ENCODE measurements at regions not wholly inside any gene's neighbourhood (a gene's known extent, or its start where the extent isn't known, plus 50 kb on each side); places are given as distances from the start of the nearest gene placed in this dataset.
"Not testable (repeated sequence)": the region's sequence is repeated elsewhere in the genome, so short reads cannot be mapped to it uniquely, and the experiment has no call there.

GRCh38 chr9:41075671-41076070 lies 52.8 kb downstream of the FOXD4L6 start:
- not testable (repeated sequence) for H3K4me3 ChIP-seq (replicated peaks; ENCODE audit: low read depth, low read length)

DNA sequence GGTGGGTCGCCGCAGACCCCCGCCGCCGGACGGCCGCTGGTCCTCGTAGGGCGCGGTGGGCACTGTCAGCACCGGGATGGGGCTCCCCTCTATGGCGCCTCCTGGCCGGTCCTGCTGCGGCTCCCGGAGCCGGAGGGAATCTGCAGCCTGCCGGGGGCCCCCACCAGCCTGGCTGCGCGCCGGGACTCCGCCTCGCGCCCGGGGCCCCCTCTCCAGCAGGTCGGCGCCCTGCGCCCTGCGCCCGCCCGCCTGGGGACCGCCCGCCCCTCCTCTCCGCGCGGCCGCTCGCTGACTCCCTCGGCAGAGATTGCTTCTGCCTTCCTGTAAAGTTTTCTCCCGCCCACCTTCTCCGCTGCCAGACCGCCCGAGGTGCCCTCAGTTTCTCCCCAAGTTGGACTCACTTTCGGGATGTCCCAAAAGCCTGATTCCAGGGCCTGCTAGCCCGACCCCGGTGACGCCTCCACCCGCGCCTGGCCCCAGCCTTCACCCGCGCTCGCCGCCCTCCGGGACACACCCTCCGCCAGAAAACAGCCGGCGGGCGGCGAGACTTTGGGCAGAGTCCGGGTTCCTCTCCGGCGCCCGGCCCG lies 54.0 kb downstream of the FOXD4L6 start:
- H3K4me3 ChIP-seq (replicated peaks; ENCODE audit: low read depth, low read length) = peak overlapping the region; percentile 53
- DNase-seq (ENCODE audit: extremely low read depth, low read depth) = not testable (repeated sequence)

More at GRCh38 chr9:41075671-41076070, 52.8 kb downstream of the FOXD4L6 start:
- DNase-seq (ENCODE audit: extremely low read depth, low read depth) = not testable (repeated sequence)

DNA sequence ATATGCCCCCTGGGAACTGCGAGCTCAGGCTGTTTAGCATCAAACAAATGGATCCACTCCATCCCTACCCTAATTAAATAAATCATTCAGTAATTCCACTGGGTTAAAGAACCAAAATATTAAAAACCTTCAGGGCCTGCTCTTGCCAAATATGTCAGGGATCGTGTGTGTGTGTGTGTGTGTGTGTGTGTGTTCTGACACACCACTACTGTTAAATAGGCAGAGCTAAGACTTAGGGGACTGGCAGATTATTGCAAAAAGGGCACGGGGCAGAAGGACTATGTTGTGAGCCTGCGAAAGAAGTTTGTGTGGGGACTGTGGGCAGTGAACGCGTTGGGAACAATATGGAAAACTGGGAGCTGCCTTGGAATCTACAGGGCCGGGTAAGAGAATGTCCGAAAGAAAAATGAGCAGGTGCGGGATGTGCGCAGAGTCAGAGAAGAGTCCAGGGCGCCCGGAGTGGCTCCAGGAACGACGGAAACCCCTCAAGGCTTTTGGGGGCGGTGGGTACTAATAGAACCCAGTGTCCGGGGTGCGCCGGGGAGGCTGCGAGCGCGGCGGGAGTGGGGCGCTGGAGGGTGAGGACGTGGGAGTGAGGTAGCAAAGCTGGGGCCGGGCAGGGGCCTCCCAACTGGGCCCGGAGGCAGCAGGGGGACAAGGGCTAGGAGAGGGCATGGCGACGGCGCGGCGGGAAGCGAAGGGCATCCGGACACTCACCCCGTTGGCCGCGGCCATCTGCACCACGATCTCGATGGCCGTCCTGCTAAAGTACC lies 54.8 kb downstream of the FOXD4L6 start:
- not testable (repeated sequence) for DNase-seq (ENCODE audit: extremely low read depth, low read depth)
- H3K4me3 ChIP-seq (replicated peaks; ENCODE audit: low read depth, low read length) = peak overlapping the region; percentile 53

DNA sequence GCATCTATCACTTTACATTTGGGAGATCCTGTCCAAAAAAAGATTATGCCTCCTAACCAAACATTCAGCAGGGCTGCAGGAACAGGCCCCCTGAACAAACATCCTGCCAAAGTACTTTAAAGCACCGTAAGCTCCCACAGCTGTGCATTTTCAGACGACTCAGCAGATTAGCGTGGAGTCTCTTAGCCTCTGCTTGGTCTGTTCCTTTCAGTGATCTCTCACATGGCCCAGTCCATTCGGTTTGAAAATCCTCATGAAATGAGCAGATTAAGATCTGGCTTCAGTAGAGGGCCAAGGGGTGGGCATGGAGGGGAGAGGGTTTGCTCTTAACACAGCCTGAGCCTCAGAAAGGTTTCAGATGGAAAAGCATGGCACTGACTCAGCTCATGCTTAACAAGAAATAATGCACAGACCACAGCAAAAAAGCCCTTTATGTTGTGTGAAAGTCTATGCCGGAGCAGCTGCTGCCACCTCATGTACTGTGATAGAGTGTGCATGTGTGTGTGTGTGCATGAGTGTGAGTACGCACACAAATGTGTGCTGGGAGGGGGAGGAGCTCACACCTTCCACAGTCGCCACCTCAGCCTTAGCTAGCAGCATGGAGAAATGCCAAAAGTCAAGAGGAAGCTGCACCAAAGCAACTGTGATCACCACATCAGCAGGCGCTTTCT lies 64.2 kb downstream of the FOXD4L6 start:
- H3K4me3 ChIP-seq (replicated peaks; ENCODE audit: low read depth, low read length) = not testable (repeated sequence)
- DNase-seq (ENCODE audit: extremely low read depth, low read depth) = peak; percentile 39

- not testable (repeated sequence) for DNase-seq (ENCODE audit: extremely low read depth, low read depth); H3K4me3 ChIP-seq (replicated peaks; ENCODE audit: low read depth, low read length)
These were observed 65.2 kb downstream of the FOXD4L6 start for GRCh38 chr9:41063243-41063642.

DNA sequence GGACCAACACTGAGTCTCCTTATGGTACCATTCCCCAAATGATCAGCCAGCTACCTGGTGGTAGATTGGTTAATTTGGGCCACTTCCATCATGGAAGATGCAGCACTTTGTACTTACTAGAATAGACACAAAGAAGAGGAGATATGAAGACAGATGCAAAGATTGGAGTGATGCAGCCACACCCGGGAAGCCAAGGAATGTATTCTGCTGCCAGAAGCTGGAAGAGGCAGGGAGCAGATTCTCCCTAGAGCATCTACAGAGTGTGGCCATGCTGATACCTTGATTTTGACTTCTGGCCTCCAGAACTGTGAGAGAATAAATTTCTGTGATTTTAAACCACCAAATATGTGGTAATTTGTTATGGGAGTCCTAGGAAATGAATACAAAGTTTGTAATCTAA lies 68.9 kb downstream of the FOXD4L6 start:
- not testable (repeated sequence) for H3K4me3 ChIP-seq (replicated peaks; ENCODE audit: low read depth, low read length); DNase-seq (ENCODE audit: extremely low read depth, low read depth)

GRCh38 chr9:41053666-41054363 lies 74.7 kb downstream of the FOXD4L6 start:
- not testable (repeated sequence) for H3K4me3 ChIP-seq (replicated peaks; ENCODE audit: low read depth, low read length); DNase-seq (ENCODE audit: extremely low read depth, low read depth)

DNA sequence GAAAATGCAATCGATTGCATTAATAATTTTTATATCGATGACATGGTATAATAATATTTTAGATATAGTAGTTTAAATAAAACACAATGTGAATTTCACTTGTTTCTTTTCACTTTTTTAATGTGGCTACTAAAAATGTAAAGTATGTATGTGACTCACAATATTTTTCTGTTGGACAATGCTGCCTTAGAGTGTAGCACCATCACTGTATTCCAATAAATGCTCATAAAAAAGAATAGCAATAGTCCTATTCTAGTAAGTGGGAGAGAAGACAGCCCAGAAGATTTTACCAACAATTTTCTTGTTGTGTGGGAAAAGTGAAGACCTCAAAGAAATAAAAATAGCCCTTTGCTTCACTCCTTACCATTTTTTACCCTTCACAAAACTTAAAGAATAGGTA lies 79.8 kb downstream of the FOXD4L6 start:
- not testable (repeated sequence) for H3K4me3 ChIP-seq (replicated peaks; ENCODE audit: low read depth, low read length); DNase-seq (ENCODE audit: extremely low read depth, low read depth)

DNA sequence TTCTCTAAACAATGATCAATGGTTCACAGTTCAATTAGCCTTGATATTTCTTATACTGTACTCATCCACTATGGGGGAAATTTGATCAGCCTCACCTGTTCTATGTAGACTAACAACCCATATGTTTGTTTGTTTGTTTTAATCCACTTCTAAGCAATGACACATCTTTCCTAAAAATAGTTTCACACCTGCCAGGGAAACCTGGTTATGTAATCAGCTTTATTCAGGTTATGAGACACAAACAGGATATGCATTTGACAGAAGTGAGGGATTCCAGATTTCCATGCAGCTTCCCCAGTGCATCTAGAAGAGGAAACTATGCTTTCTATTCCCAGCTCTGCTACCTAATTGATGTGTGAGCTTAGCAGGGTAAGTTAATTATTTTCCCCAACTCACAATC lies 80.7 kb downstream of the FOXD4L6 start:
- H3K4me3 ChIP-seq (replicated peaks; ENCODE audit: low read depth, low read length); DNase-seq (ENCODE audit: extremely low read depth, low read depth): not testable (repeated sequence)

DNA sequence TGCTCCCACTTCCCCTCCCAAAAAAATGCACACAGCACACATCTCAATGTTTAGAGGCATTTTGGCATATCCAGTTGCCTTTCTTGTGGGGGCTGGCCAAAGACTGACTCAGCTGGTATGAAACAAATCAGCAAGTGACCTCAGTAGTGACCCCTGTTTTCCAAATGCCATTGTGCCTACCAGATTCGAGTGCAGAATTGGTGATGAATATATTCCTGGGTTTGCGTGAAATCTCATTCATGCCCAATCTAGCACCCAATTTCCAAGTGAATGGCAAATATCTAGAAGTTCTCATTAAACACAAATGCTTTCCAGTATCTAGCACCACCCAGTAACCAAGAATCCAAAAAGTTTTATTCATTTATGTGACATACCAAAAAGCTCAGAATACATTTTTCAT lies 83.6 kb downstream of the FOXD4L6 start:
- DNase-seq (ENCODE audit: extremely low read depth, low read depth); H3K4me3 ChIP-seq (replicated peaks; ENCODE audit: low read depth, low read length): not testable (repeated sequence)

DNA sequence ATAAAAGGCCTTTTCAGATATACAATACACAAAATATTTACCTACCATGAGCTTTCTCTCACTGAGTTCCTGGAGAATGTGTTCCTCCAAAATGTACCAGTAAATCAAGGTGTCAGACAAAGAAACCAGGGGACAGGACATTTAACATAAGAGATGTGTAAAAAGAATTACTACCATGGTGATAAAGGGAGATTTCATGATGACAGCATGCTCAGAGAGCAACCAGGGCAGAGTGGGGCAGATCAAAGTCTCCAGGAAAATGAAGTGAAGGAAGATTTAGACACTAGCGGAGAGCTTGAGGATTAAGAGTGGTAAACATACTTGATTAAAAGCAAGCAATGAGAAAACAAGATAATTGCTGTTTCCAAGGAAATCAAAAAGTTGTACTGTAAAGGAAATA lies 85.0 kb downstream of the FOXD4L6 start:
- not testable (repeated sequence) for DNase-seq (ENCODE audit: extremely low read depth, low read depth); H3K4me3 ChIP-seq (replicated peaks; ENCODE audit: low read depth, low read length)

DNA sequence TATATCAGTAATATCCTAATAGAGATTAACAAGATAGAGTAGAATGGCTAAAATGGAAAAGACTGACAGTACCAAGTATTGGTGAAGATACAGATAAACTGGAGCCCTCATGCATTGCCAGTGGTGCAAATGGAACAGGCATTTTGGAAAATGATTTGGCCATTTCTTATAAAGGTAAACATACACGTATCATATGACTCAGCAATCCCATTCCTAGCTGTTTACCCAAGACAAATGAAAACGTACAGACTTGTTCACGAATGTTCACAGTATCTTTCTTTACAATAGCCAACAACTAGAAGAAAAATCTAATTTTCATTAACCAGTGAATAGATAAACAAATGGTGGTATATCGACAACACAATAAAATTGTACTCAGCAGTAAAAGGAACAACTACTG lies 86.4 kb downstream of the FOXD4L6 start:
- H3K4me3 ChIP-seq (replicated peaks; ENCODE audit: low read depth, low read length); DNase-seq (ENCODE audit: extremely low read depth, low read depth): not testable (repeated sequence)

DNA sequence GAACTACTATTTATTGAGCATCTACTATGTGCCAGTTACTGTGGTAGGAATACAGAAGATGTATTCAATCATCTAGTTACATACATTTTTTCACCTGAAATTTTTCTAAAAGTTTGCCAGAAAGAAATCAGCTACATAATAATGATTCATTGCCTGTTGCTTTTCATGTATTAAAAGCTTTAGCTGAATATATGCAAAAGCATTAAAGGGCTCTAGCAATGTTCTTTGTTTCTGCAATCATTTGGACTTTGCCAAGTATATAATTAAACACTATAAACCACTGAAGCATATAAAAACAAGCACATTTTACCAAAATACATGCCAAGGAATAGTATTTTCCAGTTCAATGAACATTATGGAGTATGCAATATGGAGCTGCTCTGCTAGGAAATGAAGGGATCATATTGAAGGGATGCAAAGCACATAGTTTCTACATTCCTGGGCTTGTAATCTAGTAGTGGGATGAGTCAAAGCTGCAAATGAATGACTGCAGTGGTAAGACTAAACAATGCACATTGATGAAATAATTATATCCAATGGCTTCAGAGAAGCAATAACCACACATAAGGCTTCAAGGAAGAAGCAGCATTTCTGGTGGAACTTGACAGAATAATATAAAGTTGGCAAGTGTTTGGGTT lies 87.7 kb downstream of the FOXD4L6 start:
- not testable (repeated sequence) for H3K4me3 ChIP-seq (replicated peaks; ENCODE audit: low read depth, low read length); DNase-seq (ENCODE audit: extremely low read depth, low read depth)

DNA sequence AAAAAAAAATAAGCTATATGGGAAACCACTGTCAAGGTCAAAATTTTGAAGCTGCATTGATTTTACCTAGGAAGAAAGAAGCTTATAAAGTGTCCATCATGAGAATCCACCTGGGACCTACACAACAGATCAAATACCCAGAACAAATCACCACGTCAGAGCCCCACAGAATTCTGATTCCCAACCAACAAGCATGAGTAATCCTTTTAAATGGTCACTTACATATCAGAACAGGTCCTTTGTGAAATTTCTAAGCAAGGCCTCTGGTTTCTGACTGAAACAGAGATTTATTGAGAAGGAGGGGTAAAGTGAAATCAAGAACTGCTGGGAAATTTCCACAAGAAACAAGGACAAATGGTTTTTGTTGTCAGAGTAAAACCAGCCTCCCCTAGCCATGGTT lies 93.2 kb downstream of the FOXD4L6 start:
- not testable (repeated sequence) for DNase-seq (ENCODE audit: extremely low read depth, low read depth)

DNA sequence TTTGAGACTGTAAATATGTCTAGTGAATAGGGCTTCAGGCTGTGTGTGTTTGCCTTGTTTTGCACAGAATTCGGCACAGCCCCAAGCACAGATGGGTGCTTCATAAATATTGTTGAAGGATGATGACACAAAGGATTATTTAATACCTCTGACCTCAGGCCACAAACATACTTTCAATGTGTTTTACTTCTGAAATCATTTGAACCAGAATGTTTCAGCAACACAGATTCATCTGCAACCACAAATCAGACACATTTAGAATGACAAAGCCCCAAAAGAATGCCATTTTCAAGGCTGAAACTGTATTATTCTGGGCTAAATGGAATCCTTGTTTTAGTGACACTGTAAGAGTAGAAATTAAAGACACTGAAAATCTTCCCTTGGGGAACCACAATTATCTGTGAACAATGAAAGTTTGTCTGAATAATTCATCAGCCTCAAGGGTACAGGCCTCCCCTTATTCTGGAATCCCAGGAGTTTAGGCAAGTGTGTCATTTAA lies 93.7 kb downstream of the FOXD4L6 start:
- peak; percentile 30 for DNase-seq (ENCODE audit: extremely low read depth, low read depth)
- H3K4me3 ChIP-seq (replicated peaks; ENCODE audit: low read depth, low read length) = not testable (repeated sequence)

More for the DNA sequence above, 93.2 kb downstream of the FOXD4L6 start:
- H3K4me3 ChIP-seq (replicated peaks; ENCODE audit: low read depth, low read length) = not testable (repeated sequence)

DNA sequence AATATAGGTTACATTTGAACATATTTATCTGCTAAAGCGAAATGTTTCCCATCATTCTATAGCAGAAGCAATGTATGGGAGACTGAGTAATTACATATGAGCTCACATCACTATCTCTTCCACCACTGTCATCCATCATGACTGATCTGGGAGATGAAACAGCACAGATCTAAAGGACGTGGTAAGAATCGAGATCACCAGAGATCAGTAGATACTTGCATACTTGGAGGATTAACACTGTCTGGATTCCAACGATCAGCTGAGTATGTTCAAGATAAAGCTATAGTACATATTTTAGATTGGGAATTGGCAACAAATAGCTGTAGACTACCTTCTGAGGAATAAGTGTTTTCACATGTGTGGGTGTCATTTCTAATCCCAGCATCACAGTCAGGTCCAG lies 94.6 kb downstream of the FOXD4L6 start:
- not testable (repeated sequence) for H3K4me3 ChIP-seq (replicated peaks; ENCODE audit: low read depth, low read length); DNase-seq (ENCODE audit: extremely low read depth, low read depth)

DNA sequence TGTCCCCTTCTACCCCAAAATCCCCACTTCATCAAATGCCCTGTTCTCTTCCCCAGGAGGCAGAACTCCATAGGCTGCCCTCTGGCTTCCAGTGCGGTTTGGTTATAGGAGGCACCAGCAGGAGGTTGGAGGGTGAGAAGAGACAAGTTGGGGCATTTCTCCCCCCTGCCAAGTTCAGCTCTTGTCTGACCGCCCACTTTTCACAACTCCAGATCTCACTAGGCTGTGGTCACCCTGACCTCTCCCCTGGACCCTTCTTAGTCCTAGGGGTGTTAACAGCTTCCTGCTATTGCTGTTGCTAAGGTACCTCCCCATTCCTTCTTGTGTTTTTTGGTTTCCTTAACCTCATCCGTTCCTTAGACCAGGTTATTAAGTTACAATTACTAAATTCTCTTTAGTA lies 95.1 kb downstream of the FOXD4L6 start:
- not testable (repeated sequence) for H3K4me3 ChIP-seq (replicated peaks; ENCODE audit: low read depth, low read length); DNase-seq (ENCODE audit: extremely low read depth, low read depth)

Measured in HFF-Myc (cell line).